ENCODE measurements at regions not wholly inside any gene's neighbourhood (a gene's known extent, or its start where the extent isn't known, plus 50 kb on each side); places are given as distances from the start of the nearest gene placed in this dataset.
"Not testable (repeated sequence)": the region's sequence is repeated elsewhere in the genome, so short reads cannot be mapped to it uniquely, and the experiment has no call there.

DNA sequence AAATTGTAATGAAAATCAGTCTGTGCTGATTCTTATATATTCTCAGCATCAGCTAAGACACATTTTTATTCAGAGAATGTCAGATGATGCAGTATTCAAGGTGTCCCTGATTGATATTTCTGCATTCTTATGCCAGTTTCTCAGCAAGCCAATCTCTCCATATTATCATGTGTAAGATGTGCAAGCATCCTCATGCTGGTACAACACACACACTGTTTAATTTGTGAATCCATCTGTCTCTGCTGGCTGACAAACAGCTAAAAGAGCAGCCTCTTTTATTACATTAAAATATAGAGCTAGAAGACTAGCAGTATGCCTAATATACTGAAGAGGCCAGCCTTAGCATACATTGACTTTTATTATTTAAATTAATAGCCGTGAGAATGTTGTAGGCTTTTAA, 502.9 kb upstream of the GNPDA2 start:
- TF ChIP-seq, protein P1, sequence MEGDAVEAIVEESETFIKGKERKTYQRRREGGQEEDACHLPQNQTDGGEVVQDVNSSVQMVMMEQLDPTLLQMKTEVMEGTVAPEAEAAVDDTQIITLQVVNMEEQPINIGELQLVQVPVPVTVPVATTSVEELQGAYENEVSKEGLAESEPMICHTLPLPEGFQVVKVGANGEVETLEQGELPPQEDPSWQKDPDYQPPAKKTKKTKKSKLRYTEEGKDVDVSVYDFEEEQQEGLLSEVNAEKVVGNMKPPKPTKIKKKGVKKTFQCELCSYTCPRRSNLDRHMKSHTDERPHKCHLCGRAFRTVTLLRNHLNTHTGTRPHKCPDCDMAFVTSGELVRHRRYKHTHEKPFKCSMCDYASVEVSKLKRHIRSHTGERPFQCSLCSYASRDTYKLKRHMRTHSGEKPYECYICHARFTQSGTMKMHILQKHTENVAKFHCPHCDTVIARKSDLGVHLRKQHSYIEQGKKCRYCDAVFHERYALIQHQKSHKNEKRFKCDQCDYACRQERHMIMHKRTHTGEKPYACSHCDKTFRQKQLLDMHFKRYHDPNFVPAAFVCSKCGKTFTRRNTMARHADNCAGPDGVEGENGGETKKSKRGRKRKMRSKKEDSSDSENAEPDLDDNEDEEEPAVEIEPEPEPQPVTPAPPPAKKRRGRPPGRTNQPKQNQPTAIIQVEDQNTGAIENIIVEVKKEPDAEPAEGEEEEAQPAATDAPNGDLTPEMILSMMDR (conservative IDR thresholded peaks at IDR 0.05), result no peak
- H3K27ac ChIP-seq, result no peak overlapping the region

DNA sequence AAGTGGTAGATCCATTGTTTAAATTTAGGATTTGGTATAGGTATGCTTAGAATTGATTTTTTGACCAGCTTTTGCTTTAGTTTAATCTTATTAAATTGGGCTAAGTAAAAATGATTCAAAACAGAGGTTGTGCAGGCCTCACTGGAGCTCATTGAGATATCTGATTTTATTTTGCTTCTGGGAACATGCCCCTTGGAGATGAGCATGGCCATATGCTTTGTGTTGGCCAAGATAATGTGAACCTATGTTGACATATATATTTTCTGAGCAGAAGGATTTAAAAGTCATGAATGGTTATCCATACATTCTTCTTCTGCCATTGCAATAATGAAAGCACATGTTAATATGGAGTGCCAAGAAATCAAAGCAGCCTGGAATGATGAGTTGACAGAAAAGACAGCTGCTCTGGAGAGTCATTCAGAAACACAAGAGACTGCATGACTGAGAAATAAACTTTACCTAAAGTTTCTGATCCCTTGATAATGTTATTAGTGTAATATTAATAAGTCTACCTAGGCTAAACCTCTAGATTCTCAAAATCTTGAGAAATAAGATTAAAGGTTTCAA, 489.7 kb upstream of the GNPDA2 start:
- TF ChIP-seq, protein P1 (conservative IDR thresholded peaks at IDR 0.05), result no peak
- H3K27ac ChIP-seq, result no peak overlapping the region

DNA sequence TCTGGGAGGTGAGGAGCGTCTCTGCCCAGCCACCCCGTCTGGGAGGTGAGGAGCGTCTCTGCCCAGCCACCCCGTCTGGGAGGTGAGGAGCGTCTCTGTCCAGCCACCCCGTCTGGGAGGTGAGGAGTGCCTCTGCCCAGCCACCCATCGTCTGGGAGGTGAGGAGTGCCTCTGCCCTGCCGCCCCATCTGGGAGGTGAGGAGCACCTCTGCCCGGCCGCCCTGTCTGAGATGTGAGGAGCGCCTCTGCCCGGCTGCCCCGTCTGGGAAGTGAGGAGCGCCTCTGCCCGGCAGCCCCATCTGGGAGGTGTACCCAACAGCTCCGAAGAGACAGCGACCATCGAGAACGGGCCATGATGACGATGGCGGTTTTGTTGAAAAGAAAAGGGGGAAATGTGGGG, 482.1 kb upstream of the GNPDA2 start:
- not testable (repeated sequence) for H3K27ac ChIP-seq

DNA sequence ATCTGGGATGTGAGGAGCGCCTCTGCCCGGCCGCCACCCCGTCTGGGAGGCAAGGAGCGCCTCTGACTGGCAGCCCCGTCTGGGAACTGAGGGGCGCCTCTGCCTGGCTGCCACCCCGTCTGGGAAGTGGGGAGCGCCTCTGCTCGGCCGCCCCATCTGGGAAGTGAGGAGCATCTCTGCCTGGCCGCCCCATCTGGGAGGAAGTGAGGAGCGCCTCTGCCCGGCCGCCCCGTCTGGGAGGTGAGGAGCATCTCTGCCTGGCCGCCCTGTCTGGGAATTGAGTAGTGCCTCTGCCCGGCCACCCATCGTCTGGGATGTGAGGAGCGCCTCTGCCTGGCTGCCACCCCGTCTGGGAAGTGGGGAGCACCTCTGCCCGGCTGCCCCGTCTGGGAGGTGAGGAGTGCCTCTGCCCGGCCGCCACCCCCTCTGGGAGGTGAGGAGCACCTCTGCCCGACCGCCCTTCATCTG, 481.5 kb upstream of the GNPDA2 start:
- not testable (repeated sequence) for H3K27ac ChIP-seq

DNA sequence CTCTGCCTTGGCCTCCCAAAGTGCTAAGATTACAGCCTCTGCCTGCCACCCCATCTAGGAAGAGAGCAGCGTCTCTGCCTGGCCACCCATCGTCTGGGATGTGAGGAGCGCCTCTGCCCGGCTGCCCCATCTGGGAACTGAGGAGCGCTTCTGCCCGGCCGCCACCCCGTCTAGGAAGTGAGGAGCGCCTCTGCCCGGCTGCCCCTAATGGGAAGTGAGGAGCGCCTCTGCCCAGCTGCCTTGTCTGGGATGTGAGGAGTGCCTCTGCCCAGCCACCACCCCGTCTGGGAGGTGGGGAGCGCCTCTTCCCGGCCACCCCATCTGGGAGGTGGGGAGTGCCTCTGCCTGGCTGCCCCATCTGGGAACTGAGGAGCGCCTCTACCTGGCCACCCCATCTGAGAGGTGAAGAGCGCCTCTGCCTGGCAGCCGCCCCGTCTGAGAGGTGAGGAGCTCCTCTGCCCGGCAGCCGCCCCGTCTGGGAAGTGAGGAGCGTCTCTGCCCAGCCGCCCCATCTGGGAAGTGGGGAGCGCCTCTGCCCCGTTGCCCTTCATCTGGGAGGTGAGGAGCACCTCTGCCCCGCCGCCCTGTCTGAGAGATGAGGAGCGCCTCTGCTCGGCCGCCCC, 481.0 kb upstream of the GNPDA2 start:
- H3K27ac ChIP-seq, result not testable (repeated sequence)

DNA sequence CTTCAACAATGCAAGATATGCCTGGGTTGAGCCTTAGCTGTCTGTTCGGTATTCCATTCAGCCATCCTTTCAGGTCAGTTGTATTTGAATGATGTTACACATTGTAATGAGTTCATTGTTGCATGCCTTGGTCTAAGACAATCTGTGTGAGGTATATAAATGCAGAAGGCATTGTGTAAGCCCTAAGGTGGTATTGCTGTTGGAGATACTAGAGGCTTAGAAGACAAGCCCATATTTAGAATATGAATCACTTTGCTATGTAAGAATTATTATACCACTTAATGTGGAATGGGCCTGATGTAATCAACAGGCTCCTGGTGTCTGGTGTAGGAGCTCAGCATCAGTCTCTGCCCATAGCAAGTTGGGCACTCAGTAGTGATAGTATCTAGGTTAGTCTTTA, 473.4 kb upstream of the GNPDA2 start:
- TF ChIP-seq, protein P1 (conservative IDR thresholded peaks at IDR 0.05), result no peak
- H3K27ac ChIP-seq, result no peak overlapping the region

DNA sequence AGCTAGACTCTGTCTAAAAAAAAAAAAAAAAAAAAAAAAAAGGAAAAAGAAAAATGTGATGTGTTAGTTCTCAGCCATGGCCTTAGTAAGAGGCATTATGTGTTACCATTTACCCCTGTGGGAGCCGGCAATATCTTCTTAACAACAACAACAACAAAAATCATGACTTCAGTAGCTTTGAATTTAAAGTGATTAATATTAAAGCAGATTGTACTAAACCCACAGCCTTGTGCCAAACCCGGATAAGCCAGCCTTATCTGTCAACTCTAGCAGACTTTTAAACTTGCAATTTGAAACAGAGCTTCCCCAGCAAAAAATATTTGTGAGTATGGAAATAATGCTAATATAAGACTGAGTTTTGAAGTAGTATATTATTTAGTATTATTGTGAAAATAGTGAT, 462.1 kb upstream of the GNPDA2 start:
- TF ChIP-seq, protein P1 (conservative IDR thresholded peaks at IDR 0.05), result no peak
- H3K27ac ChIP-seq, result no peak overlapping the region

DNA sequence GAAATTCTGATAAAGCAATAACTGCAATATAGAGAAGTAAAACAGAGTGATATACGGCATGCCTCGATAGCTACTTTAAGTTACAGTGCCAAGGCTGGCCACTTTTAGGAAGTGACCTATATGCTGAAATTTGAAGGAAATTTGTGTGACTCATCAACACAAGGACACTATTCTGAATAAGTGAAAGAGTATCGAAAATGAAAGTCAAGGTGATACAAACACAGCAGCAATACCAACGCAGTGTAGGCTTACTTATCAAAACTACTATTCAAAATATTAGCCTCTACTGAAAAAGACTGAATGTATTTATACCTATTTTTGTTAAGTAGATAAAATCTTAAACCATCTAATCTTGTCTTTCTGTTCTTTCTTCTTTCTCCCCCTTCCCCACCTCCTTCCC, 459.9 kb upstream of the GNPDA2 start:
- no peak overlapping the region for H3K27ac ChIP-seq
- TF ChIP-seq, protein P1 (conservative IDR thresholded peaks at IDR 0.05), result no peak

DNA sequence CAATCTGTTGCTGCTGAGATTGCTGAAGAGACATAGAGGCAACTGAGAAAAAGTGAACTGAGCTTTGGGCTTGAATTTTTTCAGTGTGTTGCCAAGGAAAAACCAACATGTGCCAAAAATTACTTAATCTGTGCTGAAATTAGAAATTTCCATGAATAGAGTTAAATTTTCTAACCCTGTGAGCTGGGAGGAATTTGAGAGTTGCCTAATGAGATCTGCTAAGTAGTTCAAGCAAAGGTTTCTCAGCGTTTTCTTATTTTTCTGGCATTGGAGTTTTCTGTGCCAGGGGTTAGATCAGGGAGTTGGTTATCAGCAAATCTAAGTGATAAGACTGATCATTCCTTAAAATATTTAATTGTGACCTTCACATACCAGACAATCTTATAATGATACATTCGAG, 457.5 kb upstream of the GNPDA2 start:
- TF ChIP-seq, protein P1 (conservative IDR thresholded peaks at IDR 0.05), result no peak
- H3K27ac ChIP-seq, result no peak overlapping the region

All from VCaP (cell line).